AG04450 (cell line): ENCODE measurements at regions not wholly inside any gene's neighbourhood (a gene's known extent, or its start where the extent isn't known, plus 50 kb on each side); places are given as distances from the start of the nearest gene placed in this dataset.
"Not testable (repeated sequence)": the region's sequence is repeated elsewhere in the genome, so short reads cannot be mapped to it uniquely, and the experiment has no call there.

Source experiments
- CTCF ChIA-PET: fragments of 300-600, 350-600 bp; formaldehyde crosslinking; extraction: SDS; loops from one replicate; lab custom pipeline; 2022; ENCODE audit warnings: antibody characterized with exemption, inconsistent platforms; lab: Charles Lee
- POLR2A ChIA-PET: fragments of 350-600 bp; formaldehyde crosslinking; extraction: SDS; loops from one replicate; lab custom pipeline; 2021; ENCODE audit warnings: antibody characterized with exemption, inconsistent platforms; lab: Yijun Ruan, JAX
- DNase-seq: peaks from one replicate; pipeline ENCODE4 v3.0.0-alpha.2; 2011; ENCODE audit warnings: low read depth, low spot score
- H3K27ac ChIP-seq: one replicate; pipeline ENCODE4 v1.5.1; 2012; ENCODE audit warnings: low read depth, low read length, control low read depth
- H3K27me3 ChIP-seq: one replicate; pipeline ENCODE4 v1.6.0; 2012; ENCODE audit warnings: low read length; ENCODE audit not compliant: control insufficient read depth, insufficient read depth
- H3K4me3 ChIP-seq: 2 replicates; pipeline ENCODE4 v1.5.1; 2011; ENCODE audit warnings: mild to moderate bottlenecking, low read depth, low read length, control low read depth
- H3K9me3 ChIP-seq: 2 replicates; pipeline ENCODE4 v1.5.1; 2012; ENCODE audit warnings: low read length; ENCODE audit not compliant: control insufficient read depth, insufficient read depth
- CTCF ChIP-seq: IDR thresholded peaks from 2 replicates; pipeline ENCODE4 v1.5.1; 2011; ENCODE audit warnings: low read depth, low read length, control low read depth, inconsistent platforms

- ChIA-PET CTCF (no interaction called here), POLR2A (no interaction called here)
- DNase-seq: no peak
- no peak for TF ChIP-seq CTCF
- Histone ChIP-seq H3K4me3 (no peak overlapping the region), H3K27me3 (no peaks in the 10 kb centered on the region), H3K27ac (no peak overlapping the region), H3K9me3 (no peaks in the 10 kb centered on the region)
These were observed 870.7 kb upstream of the INTU start for GRCh38 chr4:126761947-126762662.

- CTCF ChIA-PET: no interaction called here
- no peak overlapping the region for H3K4me3 ChIP-seq
- no peaks in the 10 kb centered on the region for H3K9me3 ChIP-seq
- H3K27ac ChIP-seq: no peak overlapping the region
- POLR2A ChIA-PET: no interaction called here
- H3K27me3 ChIP-seq: no peaks in the 10 kb centered on the region
- DNase-seq: no peak
- no peak for TF ChIP-seq CTCF
These were observed 870.0 kb upstream of the INTU start for GRCh38 chr4:126762663-126763247.

- no peak for DNase-seq
- H3K27ac ChIP-seq: no peak overlapping the region
- no peaks in the 10 kb centered on the region for H3K27me3 ChIP-seq
- TF ChIP-seq CTCF: no peak
- ChIA-PET POLR2A (no interaction called here), CTCF (interaction anchor here (0.6 kb wide), 1 partner anchor 22 kb away, joined by 3 read pairs; no protein-coding TSS in a partner anchor)
- peaks cover 9% of the 10 kb centered on the region for H3K9me3 ChIP-seq
- H3K4me3 ChIP-seq: no peak overlapping the region
These were observed 866.5 kb upstream of the INTU start for GRCh38 chr4:126766241-126766640.

- CTCF ChIA-PET: no interaction called here
These were observed 864.4 kb upstream of the INTU start for GRCh38 chr4:126768338-126768737.

GRCh38 chr4:126770811-126771553 lies 861.8 kb upstream of the INTU start:
- H3K27me3 ChIP-seq, H3K4me3 ChIP-seq, CTCF ChIA-PET, POLR2A ChIA-PET, H3K27ac ChIP-seq, DNase-seq: not testable (repeated sequence)
- H3K9me3 ChIP-seq: peaks cover 12% of the 10 kb centered on the region

More at GRCh38 chr4:126768338-126768737, 864.4 kb upstream of the INTU start:
- DNase-seq: no peak
- Histone ChIP-seq H3K27ac (no peak overlapping the region), H3K27me3 (no peaks in the 10 kb centered on the region), H3K4me3 (no peak overlapping the region), H3K9me3 (peaks cover 12% of the 10 kb centered on the region)
- POLR2A ChIA-PET: no interaction called here
- TF ChIP-seq CTCF: no peak

GRCh38 chr4:126771618-126772017 lies 861.1 kb upstream of the INTU start:
- POLR2A ChIA-PET, H3K27ac ChIP-seq, H3K4me3 ChIP-seq, CTCF ChIA-PET, DNase-seq, H3K27me3 ChIP-seq: not testable (repeated sequence)
- peaks cover 12% of the 10 kb centered on the region for H3K9me3 ChIP-seq
